ENCODE measurements at regions not wholly inside any gene's neighbourhood (a gene's known extent, or its start where the extent isn't known, plus 50 kb on each side); places are given as distances from the start of the nearest gene placed in this dataset.
"Not testable (repeated sequence)": the region's sequence is repeated elsewhere in the genome, so short reads cannot be mapped to it uniquely, and the experiment has no call there.

- H3K36me3 Mint-ChIP-seq = not testable (repeated sequence)
These were observed 562.9 kb downstream of the HTR7 start for GRCh38 chr10:90294821-90295540.

DNA sequence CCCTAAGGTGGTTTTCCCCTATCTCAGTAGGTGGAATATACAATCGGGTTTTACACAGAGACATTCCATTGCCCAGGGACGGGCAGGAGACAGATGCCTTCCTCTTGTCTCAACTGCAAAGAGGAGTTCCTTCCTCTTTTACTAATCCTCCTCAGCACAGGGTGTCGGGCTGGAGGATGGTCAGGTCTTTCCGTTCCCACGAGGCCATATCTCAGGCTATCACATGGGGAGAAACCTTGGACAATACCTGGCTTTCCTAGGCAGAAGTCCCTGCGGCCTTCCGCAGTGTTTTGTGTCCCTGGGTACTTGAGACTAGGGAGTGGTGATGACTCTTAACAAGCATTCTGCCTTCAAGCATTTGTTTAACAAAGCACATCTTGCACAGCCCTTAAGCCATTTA lies 555.8 kb downstream of the HTR7 start:
- H3K27ac Mint-ChIP-seq; POLR2A ChIA-PET; H3K4me1 Mint-ChIP-seq (ENCODE audit: low read depth); H3K27me3 Mint-ChIP-seq; DNase-seq; intact Hi-C loops (cut with micrococcal nuclease); H3K4me3 Mint-ChIP-seq; CTCF ChIA-PET; H3K9me3 Mint-ChIP-seq; H3K36me3 Mint-ChIP-seq: not testable (repeated sequence)

More at GRCh38 chr10:90294821-90295540, 562.9 kb downstream of the HTR7 start:
- CTCF ChIA-PET; H3K27me3 Mint-ChIP-seq; intact Hi-C loops (cut with micrococcal nuclease); H3K4me3 Mint-ChIP-seq; H3K4me1 Mint-ChIP-seq (ENCODE audit: low read depth); H3K9me3 Mint-ChIP-seq; H3K27ac Mint-ChIP-seq; POLR2A ChIA-PET; DNase-seq: not testable (repeated sequence)

DNA sequence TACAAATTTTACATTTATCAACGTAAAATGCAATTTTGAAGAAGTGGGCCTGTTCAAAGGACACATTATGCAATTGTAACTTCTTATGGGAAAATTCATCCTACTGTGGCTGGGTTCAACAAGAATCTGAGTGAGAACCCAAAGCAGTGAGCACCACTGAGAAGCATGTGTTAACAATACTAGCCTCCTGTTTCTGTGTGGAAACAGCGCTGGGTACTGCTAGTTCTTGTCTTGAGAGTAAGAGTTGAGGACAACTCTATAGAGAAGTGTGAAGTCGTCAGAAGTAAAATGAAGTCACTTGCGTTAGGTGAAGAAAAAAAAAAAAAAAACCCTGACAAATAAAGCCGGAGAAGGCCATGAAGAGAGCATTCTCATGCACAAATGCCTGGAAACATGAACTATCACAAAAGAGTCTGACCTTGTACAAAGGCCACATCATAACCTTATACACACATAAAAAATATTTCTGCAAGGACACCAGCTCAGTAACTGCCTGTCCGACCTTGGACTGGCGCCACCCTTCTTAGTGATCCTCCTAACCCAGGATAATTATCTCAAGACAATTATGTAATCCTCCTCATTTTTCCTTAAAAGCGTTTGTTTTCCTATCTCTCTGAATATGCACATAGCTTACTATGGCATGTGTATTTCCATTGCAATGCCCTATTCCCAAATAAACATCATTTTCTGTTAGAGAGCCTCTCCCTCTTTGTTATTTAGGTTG lies 554.9 kb downstream of the HTR7 start:
- DNase-seq = no peak
- no peaks in the 10 kb centered on the region for H3K9me3 Mint-ChIP-seq
- ChIA-PET CTCF (no interaction called here), POLR2A (no interaction called here)
- no peak overlapping the region for H3K4me3 Mint-ChIP-seq
- H3K27me3 Mint-ChIP-seq = peaks cover 3% of the 10 kb centered on the region
- H3K27ac Mint-ChIP-seq = no peak overlapping the region
- H3K4me1 Mint-ChIP-seq (ENCODE audit: low read depth) = no peaks in the 10 kb centered on the region
- intact Hi-C loops (cut with micrococcal nuclease) = no loop called here
- no peaks in the 10 kb centered on the region for H3K36me3 Mint-ChIP-seq

DNA sequence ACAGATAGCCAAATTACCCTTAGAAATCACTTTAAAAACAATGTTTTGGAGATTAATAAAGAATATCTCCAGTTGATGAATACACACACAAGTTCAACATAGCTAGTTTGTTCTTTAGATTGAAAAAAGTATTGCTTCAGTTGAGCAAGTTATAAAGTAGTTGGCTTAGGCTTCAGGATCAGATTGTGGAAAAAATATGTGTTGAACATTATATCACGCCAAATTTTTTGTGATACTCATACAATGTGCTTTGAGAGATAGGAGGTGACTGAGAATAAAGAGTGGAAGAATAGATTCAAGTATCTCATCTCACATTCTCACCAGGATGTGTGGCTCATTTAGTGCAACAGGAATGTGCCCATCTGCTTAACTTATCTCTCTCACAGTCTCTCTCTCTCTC lies 553.3 kb downstream of the HTR7 start:
- Mint-ChIP-seq H3K9me3 (peaks cover 5% of the 10 kb centered on the region), H3K4me1 (ENCODE audit: low read depth) (no peaks in the 10 kb centered on the region), H3K27ac (no peak overlapping the region), H3K4me3 (no peak overlapping the region), H3K36me3 (no peaks in the 10 kb centered on the region), H3K27me3 (peaks cover 3% of the 10 kb centered on the region)
- intact Hi-C loops (cut with micrococcal nuclease) = no loop called here
- ChIA-PET POLR2A (no interaction called here), CTCF (no interaction called here)
- no peak for DNase-seq

DNA sequence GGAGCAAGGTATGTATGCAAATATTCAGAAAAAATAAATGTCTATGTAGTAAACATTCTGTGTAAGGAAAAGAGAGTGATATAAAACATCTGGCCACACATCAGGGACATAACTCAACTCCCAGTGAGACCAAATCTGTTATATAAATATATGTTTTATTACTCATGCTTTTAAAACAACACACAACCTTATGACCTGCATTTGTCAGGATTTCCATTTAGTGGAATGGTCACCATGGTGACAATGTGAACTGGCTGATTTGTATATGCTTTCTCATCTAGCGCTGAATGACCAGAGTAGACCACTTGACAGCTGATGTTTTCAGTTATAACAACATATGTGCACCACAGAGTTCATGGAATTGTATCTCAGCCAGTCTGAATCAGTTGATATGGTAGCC lies 551.7 kb downstream of the HTR7 start:
- DNase-seq = no peak
- Mint-ChIP-seq H3K9me3 (peaks cover 5% of the 10 kb centered on the region), H3K4me1 (ENCODE audit: low read depth) (no peaks in the 10 kb centered on the region), H3K36me3 (no peaks in the 10 kb centered on the region), H3K4me3 (no peak overlapping the region), H3K27ac (no peak overlapping the region), H3K27me3 (peaks cover 3% of the 10 kb centered on the region)
- intact Hi-C loops (cut with micrococcal nuclease) = no loop called here
- POLR2A ChIA-PET = no interaction called here
- CTCF ChIA-PET = no interaction called here

GRCh38 chr10:90308223-90308622 lies 549.6 kb downstream of the HTR7 start:
- Mint-ChIP-seq H3K4me1 (ENCODE audit: low read depth) (no peaks in the 10 kb centered on the region), H3K9me3 (peaks cover 5% of the 10 kb centered on the region), H3K36me3 (no peaks in the 10 kb centered on the region), H3K27ac (no peak overlapping the region), H3K4me3 (no peak overlapping the region), H3K27me3 (peaks cover 3% of the 10 kb centered on the region)
- POLR2A ChIA-PET = no interaction called here
- CTCF ChIA-PET = no interaction called here
- DNase-seq = no peak
- intact Hi-C loops (cut with micrococcal nuclease) = no loop called here

GRCh38 chr10:90313576-90314325 lies 544.1 kb downstream of the HTR7 start:
- intact Hi-C loops (cut with micrococcal nuclease) = no loop called here
- Mint-ChIP-seq H3K36me3 (no peaks in the 10 kb centered on the region), H3K27ac (no peak overlapping the region), H3K4me1 (ENCODE audit: low read depth) (no peaks in the 10 kb centered on the region), H3K27me3 (peaks cover 1% of the 10 kb centered on the region), H3K9me3 (peaks cover 5% of the 10 kb centered on the region), H3K4me3 (no peak overlapping the region)
- DNase-seq = no peak
- ChIA-PET POLR2A (no interaction called here), CTCF (no interaction called here)

- ChIA-PET CTCF (no interaction called here), POLR2A (no interaction called here)
- Mint-ChIP-seq H3K27me3 (peaks cover 1% of the 10 kb centered on the region), H3K4me1 (ENCODE audit: low read depth) (no peaks in the 10 kb centered on the region), H3K27ac (no peak overlapping the region), H3K4me3 (no peak overlapping the region), H3K36me3 (no peaks in the 10 kb centered on the region), H3K9me3 (no peaks in the 10 kb centered on the region)
- DNase-seq = no peak
- intact Hi-C loops (cut with micrococcal nuclease) = no loop called here
These were observed 543.1 kb downstream of the HTR7 start for GRCh38 chr10:90314718-90315117.

- peaks cover 1% of the 10 kb centered on the region for H3K27me3 Mint-ChIP-seq
- CTCF ChIA-PET = no interaction called here
- POLR2A ChIA-PET = no interaction called here
- H3K4me3 Mint-ChIP-seq = no peak overlapping the region
- no peak overlapping the region for H3K27ac Mint-ChIP-seq
- no peaks in the 10 kb centered on the region for H3K36me3 Mint-ChIP-seq
- no peak for DNase-seq
- intact Hi-C loops (cut with micrococcal nuclease) = no loop called here
- H3K4me1 Mint-ChIP-seq (ENCODE audit: low read depth) = no peaks in the 10 kb centered on the region
- H3K9me3 Mint-ChIP-seq = no peaks in the 10 kb centered on the region
These were observed 540.7 kb downstream of the HTR7 start for GRCh38 chr10:90317172-90317571.

- no peaks in the 10 kb centered on the region for H3K36me3 Mint-ChIP-seq
- H3K4me1 Mint-ChIP-seq (ENCODE audit: low read depth) = no peaks in the 10 kb centered on the region
- ChIA-PET CTCF (no interaction called here), POLR2A (no interaction called here)
- no peaks in the 10 kb centered on the region for H3K9me3 Mint-ChIP-seq
- no peak overlapping the region for H3K27ac Mint-ChIP-seq
- intact Hi-C loops (cut with micrococcal nuclease) = no loop called here
- DNase-seq = no peak
- H3K27me3 Mint-ChIP-seq = peaks cover 1% of the 10 kb centered on the region
- H3K4me3 Mint-ChIP-seq = no peak overlapping the region
These were observed 539.2 kb downstream of the HTR7 start for GRCh38 chr10:90318659-90319058.

- Mint-ChIP-seq H3K9me3 (no peaks in the 10 kb centered on the region), H3K4me1 (ENCODE audit: low read depth) (no peaks in the 10 kb centered on the region), H3K4me3 (no peak overlapping the region), H3K36me3 (no peaks in the 10 kb centered on the region), H3K27ac (no peak overlapping the region), H3K27me3 (peaks cover 1% of the 10 kb centered on the region)
- intact Hi-C loops (cut with micrococcal nuclease) = no loop called here
- POLR2A ChIA-PET = no interaction called here
- DNase-seq = peak; percentile 10
- CTCF ChIA-PET = no interaction called here
These were observed 538.5 kb downstream of the HTR7 start for GRCh38 chr10:90319188-90319914.

DNA sequence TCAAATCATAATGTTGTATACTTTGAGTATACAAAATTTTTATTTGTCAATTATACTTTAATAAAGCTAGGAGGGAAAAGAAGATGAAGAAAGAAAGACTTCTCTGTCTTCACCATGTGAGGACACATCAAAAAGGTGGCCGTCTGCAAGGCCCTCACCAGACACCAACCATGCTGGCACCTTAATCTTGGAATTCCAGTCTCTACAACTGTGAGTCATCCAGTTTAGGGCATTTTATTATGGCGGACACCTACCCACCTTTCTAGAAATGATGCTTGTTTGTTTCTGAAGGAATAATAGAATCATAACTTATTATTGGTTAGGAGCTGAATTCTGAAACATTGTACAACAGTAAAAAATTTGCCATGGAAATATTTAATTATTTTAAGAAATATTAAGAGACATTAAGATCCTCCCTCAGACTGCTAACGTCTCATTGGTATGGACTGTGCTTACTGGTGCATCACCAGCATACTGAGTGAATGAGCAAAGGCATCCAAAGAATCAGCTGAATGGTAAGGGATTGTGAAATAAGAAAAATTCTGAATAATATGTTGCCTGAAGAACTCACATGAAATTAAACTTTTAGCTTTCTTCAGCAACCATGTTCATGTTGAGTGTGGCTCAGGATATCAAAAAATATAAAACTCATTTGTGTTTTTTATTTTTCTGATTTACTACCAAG lies 536.6 kb downstream of the HTR7 start:
- POLR2A ChIA-PET = no interaction called here
- Mint-ChIP-seq H3K4me1 (ENCODE audit: low read depth) (no peaks in the 10 kb centered on the region), H3K36me3 (no peaks in the 10 kb centered on the region), H3K4me3 (no peak overlapping the region), H3K27me3 (peaks cover 1% of the 10 kb centered on the region), H3K9me3 (no peaks in the 10 kb centered on the region), H3K27ac (no peak overlapping the region)
- CTCF ChIA-PET = no interaction called here
- intact Hi-C loops (cut with micrococcal nuclease) = no loop called here
- no peak for DNase-seq
